Memory B cell (primary cell): ENCODE measurements at regions not wholly inside any gene's neighbourhood (a gene's known extent, or its start where the extent isn't known, plus 50 kb on each side); places are given as distances from the start of the nearest gene placed in this dataset.
"Not testable (repeated sequence)": the region's sequence is repeated elsewhere in the genome, so short reads cannot be mapped to it uniquely, and the experiment has no call there.

ENCODE experiments used
- ATAC-seq: fragments of 150-1000 bp; cut with Tn5 transposase; 2 replicates; pipeline ENCODE4 v1.10.0; 2021; ENCODE audit warnings: low read depth, mild to moderate bottlenecking, moderate library complexity
- DNase-seq, 2 donors: peaks; one replicate each; pipeline ENCODE4 v3.0.0; 2022; ENCODE audit warnings: low spot score in 2 of 2
- H3K27ac Mint-ChIP-seq: one replicate; pipeline ENCODE4 v1.8.0; 2022; ENCODE audit warnings: mild to moderate bottlenecking, moderate library complexity, mixed read lengths
- H3K27me3 Mint-ChIP-seq: one replicate; pipeline ENCODE4 v1.8.0; 2022; ENCODE audit warnings: mixed read lengths
- H3K36me3 Mint-ChIP-seq: one replicate; pipeline ENCODE4 v1.8.0; 2022; ENCODE audit warnings: mild to moderate bottlenecking, mixed read lengths
- H3K4me1 Mint-ChIP-seq: one replicate; pipeline ENCODE4 v1.8.0; 2022; ENCODE audit warnings: mixed read lengths
- H3K4me3 Mint-ChIP-seq: one replicate; pipeline ENCODE4 v1.8.0; 2022; ENCODE audit warnings: mild to moderate bottlenecking, moderate library complexity, mixed read lengths
- H3K9me3 Mint-ChIP-seq: one replicate; pipeline ENCODE4 v1.8.0; 2022; ENCODE audit warnings: mixed read lengths

GRCh38 chr7:26944501-26945358, 80.3 kb upstream of the SKAP2 start:
- H3K27me3 Mint-ChIP-seq, result peaks cover 3% of the 10 kb centered on the region
- ATAC-seq (no peak), DNase-seq (no peak)
- H3K4me3 Mint-ChIP-seq, result no peak overlapping the region
- H3K27ac Mint-ChIP-seq, result no peak overlapping the region
- peaks cover 2% of the 10 kb centered on the region for H3K4me1 Mint-ChIP-seq
- H3K36me3 Mint-ChIP-seq, result no peaks in the 10 kb centered on the region
- no peaks in the 10 kb centered on the region for H3K9me3 Mint-ChIP-seq

DNA sequence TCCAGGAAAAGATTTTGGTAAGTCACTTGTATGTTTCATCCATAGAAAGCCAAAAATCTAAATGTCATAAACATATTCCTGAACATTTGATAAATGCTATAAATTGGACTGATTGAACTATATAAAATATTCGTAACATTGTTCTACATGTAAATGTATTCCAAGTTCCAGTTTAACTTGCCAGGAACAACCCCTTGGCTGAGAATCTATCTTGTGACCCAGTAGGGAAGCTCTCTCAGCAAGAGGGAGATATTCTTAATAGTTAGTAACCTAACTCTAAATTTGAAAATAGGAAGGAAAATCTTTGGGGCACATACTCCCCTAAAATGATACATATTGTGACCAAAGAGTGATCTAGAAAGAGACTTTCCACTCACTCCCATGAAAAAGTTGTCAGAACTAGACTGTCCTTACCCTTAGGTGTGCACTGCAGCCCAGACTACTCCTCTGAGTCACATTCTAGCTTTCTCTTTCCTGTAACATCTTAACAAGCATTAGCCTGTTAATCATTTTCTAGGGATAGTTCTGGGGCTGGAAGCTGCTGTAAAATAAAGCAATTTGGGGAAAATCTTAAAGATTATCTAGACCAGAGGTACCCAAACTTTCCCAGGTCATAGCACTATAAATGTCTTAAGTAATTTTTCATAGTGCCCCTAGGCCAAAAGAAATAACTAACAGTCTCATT, 73.7 kb upstream of the SKAP2 start:
- H3K27me3 Mint-ChIP-seq, result peaks cover 6% of the 10 kb centered on the region
- DNase-seq (no peak), ATAC-seq (no peak)
- no peak overlapping the region for H3K4me3 Mint-ChIP-seq
- no peaks in the 10 kb centered on the region for H3K9me3 Mint-ChIP-seq
- H3K27ac Mint-ChIP-seq, result no peak overlapping the region
- no peaks in the 10 kb centered on the region for H3K36me3 Mint-ChIP-seq
- H3K4me1 Mint-ChIP-seq, result peaks cover 2% of the 10 kb centered on the region

DNA sequence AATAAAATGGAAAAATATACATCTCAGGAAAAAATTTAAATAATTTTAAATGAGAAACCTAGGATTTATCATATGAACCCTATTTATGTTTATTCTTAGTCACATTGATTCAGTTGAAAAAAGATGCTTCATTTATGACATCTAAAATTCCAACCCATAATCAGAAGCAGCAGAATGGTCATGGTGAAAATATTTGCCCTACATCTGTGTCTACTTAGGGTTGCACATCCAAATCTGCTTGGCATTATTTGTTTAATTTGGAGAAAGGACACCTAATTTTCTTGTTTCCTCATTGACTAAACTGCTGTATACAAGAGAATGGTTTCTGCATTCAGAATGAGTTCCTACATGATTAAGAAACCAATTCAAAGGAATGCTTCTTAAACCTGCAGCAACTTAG, 72.9 kb upstream of the SKAP2 start:
- no peak for ATAC-seq

DNA sequence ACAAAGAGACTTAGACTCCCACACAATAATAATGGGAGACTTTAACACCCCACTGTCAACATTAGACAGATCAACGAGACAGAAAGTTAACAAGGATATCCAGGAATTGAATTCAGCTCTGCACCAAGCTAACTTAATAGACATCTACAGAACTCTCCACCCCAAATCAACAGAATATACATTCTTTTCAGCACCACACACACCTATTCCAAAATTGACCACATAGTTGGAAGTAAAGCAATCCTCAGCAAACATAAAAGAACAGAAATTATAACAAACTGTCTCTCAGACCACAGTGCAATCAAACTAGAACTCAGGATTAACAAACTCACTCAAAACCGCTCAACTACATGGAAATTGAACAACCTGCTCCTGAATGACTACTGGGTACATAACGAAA, 68.2 kb upstream of the SKAP2 start:
- not testable (repeated sequence) for H3K4me3 Mint-ChIP-seq, H3K36me3 Mint-ChIP-seq, ATAC-seq, DNase-seq, H3K27me3 Mint-ChIP-seq, H3K9me3 Mint-ChIP-seq, H3K27ac Mint-ChIP-seq, H3K4me1 Mint-ChIP-seq

More for the DNA sequence above, 72.9 kb upstream of the SKAP2 start:
- DNase-seq, result no peak
- Mint-ChIP-seq H3K9me3 (no peaks in the 10 kb centered on the region), H3K4me1 (peaks cover 2% of the 10 kb centered on the region), H3K4me3 (no peak overlapping the region), H3K27me3 (peaks cover 6% of the 10 kb centered on the region), H3K36me3 (no peaks in the 10 kb centered on the region), H3K27ac (no peak overlapping the region)

- Mint-ChIP-seq H3K4me1 (no peaks in the 10 kb centered on the region), H3K9me3 (no peaks in the 10 kb centered on the region), H3K27ac (no peak overlapping the region), H3K4me3 (no peak overlapping the region), H3K27me3 (peaks cover 10% of the 10 kb centered on the region), H3K36me3 (no peaks in the 10 kb centered on the region)
- DNase-seq (no peak), ATAC-seq (no peak)
These were observed 66.5 kb upstream of the SKAP2 start for GRCh38 chr7:26930845-26931244.

- Mint-ChIP-seq H3K9me3 (no peaks in the 10 kb centered on the region), H3K4me3 (no peak overlapping the region), H3K27me3 (peaks cover 8% of the 10 kb centered on the region), H3K4me1 (no peaks in the 10 kb centered on the region), H3K27ac (no peak overlapping the region), H3K36me3 (no peaks in the 10 kb centered on the region)
- no peak for DNase-seq
- no peak for ATAC-seq
These were observed 65.8 kb upstream of the SKAP2 start for GRCh38 chr7:26930201-26930600.

GRCh38 chr7:26928703-26929347, 64.4 kb upstream of the SKAP2 start:
- Mint-ChIP-seq H3K27ac (no peak overlapping the region), H3K4me1 (no peaks in the 10 kb centered on the region), H3K9me3 (no peaks in the 10 kb centered on the region), H3K36me3 (no peaks in the 10 kb centered on the region), H3K27me3 (peaks cover 8% of the 10 kb centered on the region), H3K4me3 (no peak overlapping the region)
- DNase-seq (no peak), ATAC-seq (no peak)

DNA sequence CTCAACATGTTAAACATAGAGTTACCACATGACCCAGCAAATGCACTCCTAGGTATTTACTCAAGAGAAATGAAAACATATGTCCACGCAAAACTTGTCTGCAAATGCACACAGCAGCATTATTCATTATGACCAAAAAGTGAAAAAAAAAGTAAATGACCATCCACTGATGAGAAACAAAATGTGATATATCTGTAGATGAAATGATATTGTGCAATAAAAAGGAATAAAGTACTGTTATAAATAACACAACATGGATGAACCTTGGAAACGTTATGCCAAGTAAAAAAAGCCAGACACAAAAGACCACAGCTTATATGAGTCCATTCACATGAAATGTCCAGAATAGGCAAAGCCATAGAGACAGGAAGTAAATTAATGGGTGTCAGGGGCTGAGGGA, 61.4 kb upstream of the SKAP2 start:
- peaks cover 8% of the 10 kb centered on the region for H3K27me3 Mint-ChIP-seq
- no peak overlapping the region for H3K4me3 Mint-ChIP-seq
- no peaks in the 10 kb centered on the region for H3K4me1 Mint-ChIP-seq
- H3K36me3 Mint-ChIP-seq, result no peaks in the 10 kb centered on the region
- H3K9me3 Mint-ChIP-seq, result no peaks in the 10 kb centered on the region
- no peak overlapping the region for H3K27ac Mint-ChIP-seq
- ATAC-seq, result no peak
- DNase-seq, result no peak

DNA sequence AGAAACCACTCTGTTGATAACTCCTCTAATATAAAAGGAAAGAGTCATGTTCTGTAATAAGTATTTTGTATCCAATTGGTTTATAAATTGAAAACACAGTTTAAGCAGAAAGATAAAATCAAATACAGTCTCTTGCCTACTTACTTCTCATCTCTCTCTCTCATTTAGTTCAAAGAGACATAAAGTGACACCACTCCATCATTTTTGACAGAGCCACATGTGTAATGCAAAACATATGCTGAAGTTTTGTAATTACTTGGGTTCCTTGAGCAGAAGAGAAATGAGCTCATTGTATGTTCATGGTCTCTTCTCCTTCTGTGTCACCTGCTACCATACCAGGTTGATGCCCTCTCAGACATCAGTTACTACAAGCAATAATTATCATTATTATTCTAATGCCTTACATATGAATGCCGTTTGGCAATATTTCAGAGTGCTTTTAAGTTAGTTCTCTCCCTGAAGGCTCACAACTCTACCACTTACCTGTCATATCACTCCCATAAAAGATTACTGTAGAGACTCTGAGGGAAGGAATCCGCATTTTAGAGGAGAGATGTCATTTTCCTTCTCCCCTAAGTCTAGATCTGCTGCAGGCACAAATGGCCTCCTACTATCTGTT, 59.9 kb upstream of the SKAP2 start:
- Mint-ChIP-seq H3K27ac (no peak overlapping the region), H3K4me3 (no peak overlapping the region), H3K9me3 (no peaks in the 10 kb centered on the region), H3K36me3 (no peaks in the 10 kb centered on the region), H3K4me1 (no peaks in the 10 kb centered on the region), H3K27me3 (peaks cover 4% of the 10 kb centered on the region)
- DNase-seq, result no peak
- no peak for ATAC-seq

- Mint-ChIP-seq H3K36me3 (no peaks in the 10 kb centered on the region), H3K4me1 (no peaks in the 10 kb centered on the region), H3K4me3 (no peak overlapping the region), H3K27ac (no peak overlapping the region), H3K27me3 (peaks cover 5% of the 10 kb centered on the region), H3K9me3 (no peaks in the 10 kb centered on the region)
- ATAC-seq (no peak), DNase-seq (no peak)
These were observed 55.6 kb upstream of the SKAP2 start for GRCh38 chr7:26919906-26920493.

- Mint-ChIP-seq H3K36me3 (no peaks in the 10 kb centered on the region), H3K4me1 (no peaks in the 10 kb centered on the region), H3K27me3 (peaks cover 5% of the 10 kb centered on the region), H3K4me3 (no peak overlapping the region), H3K9me3 (no peaks in the 10 kb centered on the region), H3K27ac (no peak overlapping the region)
- ATAC-seq (no peak), DNase-seq (no peak)
These were observed 53.9 kb upstream of the SKAP2 start for GRCh38 chr7:26918241-26918640.

DNA sequence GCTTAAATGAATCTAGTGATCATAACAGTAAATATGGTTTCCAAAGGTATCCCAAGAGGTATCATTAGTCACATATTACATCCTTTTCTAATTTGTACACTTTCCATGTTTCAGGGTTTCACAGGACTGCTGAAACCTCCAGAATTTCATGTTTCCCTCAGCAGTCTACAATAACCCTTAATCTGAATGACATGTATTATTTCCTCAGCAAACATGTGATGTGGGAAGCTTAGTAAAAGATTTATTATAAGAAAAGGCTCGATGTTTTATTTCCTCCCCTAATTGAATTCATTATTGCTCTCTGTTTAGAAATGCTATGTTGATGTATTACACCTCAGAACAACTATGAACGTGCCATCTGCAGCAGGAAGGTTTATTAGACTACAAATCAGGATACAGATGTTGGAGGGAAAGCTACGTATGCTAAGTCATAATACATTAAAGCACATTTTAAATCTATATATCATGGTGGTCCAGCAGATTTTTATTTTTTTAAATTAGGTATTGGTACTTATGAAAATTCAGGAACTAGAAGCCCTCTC, 52.5 kb upstream of the SKAP2 start:
- no peak for ATAC-seq
- Mint-ChIP-seq H3K4me1 (no peaks in the 10 kb centered on the region), H3K27me3 (peaks cover 5% of the 10 kb centered on the region), H3K4me3 (no peak overlapping the region), H3K27ac (no peak overlapping the region), H3K9me3 (no peaks in the 10 kb centered on the region), H3K36me3 (no peaks in the 10 kb centered on the region)
- no peak for DNase-seq

DNA sequence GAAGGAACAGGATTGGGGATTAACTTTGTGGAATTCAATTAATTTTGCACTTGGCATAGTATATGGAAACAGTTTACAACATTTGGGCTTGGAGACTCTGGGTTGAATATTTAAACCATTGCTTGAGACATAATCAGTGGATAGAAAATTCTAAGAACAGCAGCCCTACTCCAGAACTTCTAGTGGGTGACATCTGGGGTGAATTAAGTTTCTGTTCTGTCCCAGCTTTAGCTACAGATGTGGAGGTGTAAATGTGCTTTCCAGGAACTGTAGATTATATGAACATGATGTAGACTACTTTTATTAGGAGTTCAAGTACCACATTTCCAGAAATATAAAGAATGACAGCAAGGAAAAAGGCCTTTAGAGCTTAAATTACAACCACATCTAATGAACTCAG, 51.9 kb upstream of the SKAP2 start:
- Mint-ChIP-seq H3K36me3 (no peaks in the 10 kb centered on the region), H3K27ac (no peak overlapping the region), H3K9me3 (no peaks in the 10 kb centered on the region), H3K27me3 (peaks cover 5% of the 10 kb centered on the region), H3K4me3 (no peak overlapping the region), H3K4me1 (no peaks in the 10 kb centered on the region)
- DNase-seq, result no peak
- no peak for ATAC-seq
